ENCODE measurements at regions not wholly inside any gene's neighbourhood (a gene's known extent, or its start where the extent isn't known, plus 50 kb on each side); places are given as distances from the start of the nearest gene placed in this dataset.

GRCh38 chr5:176184608-176185132 is 53.6 kb upstream of the SIMC1 start (continued):
- no peak for TF ChIP-seq KLF6 (CRISPR knock-in tag; IDR thresholded peaks at IDR 0.05; ENCODE audit: borderline replicate concordance)

DNA sequence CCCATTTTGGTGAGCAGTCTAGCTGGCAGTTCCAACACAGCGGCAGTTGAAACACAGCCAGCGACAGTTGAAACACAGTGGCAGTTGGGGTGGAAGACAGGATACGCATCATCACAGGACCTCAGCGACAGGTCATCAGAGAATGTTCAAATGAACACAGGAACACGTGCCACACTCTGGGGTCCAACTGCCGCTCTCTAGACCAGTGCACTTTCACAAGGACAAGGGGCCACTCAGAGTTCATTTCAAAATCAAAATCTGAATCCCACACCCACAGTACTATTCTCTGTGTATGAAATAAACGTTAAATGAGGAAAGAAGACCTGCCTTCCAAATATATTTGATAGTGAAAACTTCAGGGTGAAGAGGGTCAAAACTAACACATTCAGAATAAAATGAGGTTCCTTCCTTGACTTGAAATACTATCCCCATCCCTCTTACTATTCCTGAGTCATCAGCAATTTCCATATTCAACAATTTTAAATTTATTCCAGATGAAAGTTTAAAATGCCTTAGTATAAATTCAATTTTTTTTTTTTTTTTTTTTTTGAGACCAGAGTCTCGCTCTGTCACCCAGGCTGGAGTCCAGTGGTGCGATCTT is 53.0 kb upstream of the SIMC1 start:
- ChIA-PET CTCF (ENCODE audit: low intra/inter-chr PET ratio) (no interaction called here), POLR2A (interaction anchor here (0.8 kb wide), 1 partner anchor 14 kb away, joined by 3 read pairs; no protein-coding TSS in a partner anchor)
- Histone ChIP-seq H3K4me1 (replicated peaks in 1 of 2; ENCODE audit: control insufficient read depth in 2 of 2, insufficient read depth in 2 of 2, low read length in 2 of 2) (peaks cover 13 to 19% of the 10 kb centered on the region in 2 experiments), H3K9me3 (replicated peaks; ENCODE audit: control insufficient read depth, insufficient read depth, low read depth, low read length) (no peaks in the 10 kb centered on the region), H3K4me2 (ENCODE audit: insufficient read depth, low read length) (peak overlapping the region; percentile 53), H3K9ac (ENCODE audit: insufficient read depth in 1 of 2, low read depth in 2 of 2, low read length in 2 of 2) (peak overlapping the region in 1 of 2 experiments; percentile 40; a peak in 3 of 4 replicates), H2AFZ (ENCODE audit: low read depth, low read length) (peak overlapping the region; percentile 79), H3K27me3 (ENCODE audit: control insufficient read depth in 2 of 2, insufficient read depth in 2 of 2, low read length in 2 of 2) (no peaks in the 10 kb centered on the region), H3K36me3 (ENCODE audit: control insufficient read depth, insufficient read depth, low read length) (peaks cover 22% of the 10 kb centered on the region; the same call in 1 of the 3 replicates), H3K4me3 (peak overlapping the region; percentile 38), H3K9me1 (ENCODE audit: control insufficient read depth, insufficient read depth, low read length) (no peaks in the 10 kb centered on the region), H3K79me2 (ENCODE audit: control insufficient read depth, insufficient read depth, low read length) (peaks cover 14% of the 10 kb centered on the region; the same call in 1 of the 3 replicates), H3K27ac (ENCODE audit: extremely low read depth, low read depth, low read length) (peak overlapping the region; percentile 75), H4K20me1 (replicated peaks; ENCODE audit: control insufficient read depth, insufficient read depth, low read length) (no peaks in the 10 kb centered on the region)
- 21% methylated on average over 8 of the region's 9 CpGs for WGBS (ENCODE audit: insufficient coverage, low coverage, missing lambda C conversion rate)
- peak; percentile 42 for FAIRE-seq
- DNase-seq (ENCODE audit: extremely low read depth in 1 of 4, low spot score in 3 of 4), result peak; percentile 19 to 80 (median 38)
- no TSS peak for BruUV-seq (replicated peaks)
- peak; percentile 79 for ATAC-seq
- intact Hi-C loops (cut with micrococcal nuclease) (no loop called here), in situ Hi-C loops (cut with MboI) (no loop called here)
- TF ChIP-seq RBM25 (IDR thresholded peaks at IDR 0.05; ENCODE audit: low read depth, low read length, severe bottlenecking) (no peak), ETV1 (tag; conservative IDR thresholded peaks at IDR 0.05; ENCODE audit: low read depth) (peak; percentile 94), HBP1 (CRISPR knock-in tag; IDR thresholded peaks at IDR 0.05) (no peak), EGR1 (conservative IDR thresholded peaks at IDR 0.05) (no peak), RBM14 (IDR thresholded peaks at IDR 0.05; ENCODE audit: borderline replicate concordance, insufficient read depth, low read depth, low read length) (no peak), CGGBP1 (CRISPR knock-in tag; IDR thresholded peaks at IDR 0.05) (no peak), GABPB1 (CRISPR knock-in tag; IDR thresholded peaks at IDR 0.05) (peak; percentile 82), JUNB (CRISPR knock-in tag; conservative IDR thresholded peaks at IDR 0.05) (no peak)
- TF ChIP-seq, protein P1, sequence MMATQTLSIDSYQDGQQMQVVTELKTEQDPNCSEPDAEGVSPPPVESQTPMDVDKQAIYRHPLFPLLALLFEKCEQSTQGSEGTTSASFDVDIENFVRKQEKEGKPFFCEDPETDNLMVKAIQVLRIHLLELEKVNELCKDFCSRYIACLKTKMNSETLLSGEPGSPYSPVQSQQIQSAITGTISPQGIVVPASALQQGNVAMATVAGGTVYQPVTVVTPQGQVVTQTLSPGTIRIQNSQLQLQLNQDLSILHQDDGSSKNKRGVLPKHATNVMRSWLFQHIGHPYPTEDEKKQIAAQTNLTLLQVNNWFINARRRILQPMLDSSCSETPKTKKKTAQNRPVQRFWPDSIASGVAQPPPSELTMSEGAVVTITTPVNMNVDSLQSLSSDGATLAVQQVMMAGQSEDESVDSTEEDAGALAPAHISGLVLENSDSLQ (IDR thresholded peaks at IDR 0.05), result peak; percentile 55
